GM19395 (cell line): ENCODE measurements at regions not wholly inside any gene's neighbourhood (a gene's known extent, or its start where the extent isn't known, plus 50 kb on each side); places are given as distances from the start of the nearest gene placed in this dataset.
"Not testable (repeated sequence)": the region's sequence is repeated elsewhere in the genome, so short reads cannot be mapped to it uniquely, and the experiment has no call there.

Source experiments
- ATAC-seq: cut with Tn5 transposase; IDR thresholded peaks from one replicate; pipeline ENCODE4 v1.9.1; 2021; ENCODE audit warnings: mild to moderate bottlenecking, moderate library complexity; ENCODE audit not compliant: unreplicated experiment

DNA sequence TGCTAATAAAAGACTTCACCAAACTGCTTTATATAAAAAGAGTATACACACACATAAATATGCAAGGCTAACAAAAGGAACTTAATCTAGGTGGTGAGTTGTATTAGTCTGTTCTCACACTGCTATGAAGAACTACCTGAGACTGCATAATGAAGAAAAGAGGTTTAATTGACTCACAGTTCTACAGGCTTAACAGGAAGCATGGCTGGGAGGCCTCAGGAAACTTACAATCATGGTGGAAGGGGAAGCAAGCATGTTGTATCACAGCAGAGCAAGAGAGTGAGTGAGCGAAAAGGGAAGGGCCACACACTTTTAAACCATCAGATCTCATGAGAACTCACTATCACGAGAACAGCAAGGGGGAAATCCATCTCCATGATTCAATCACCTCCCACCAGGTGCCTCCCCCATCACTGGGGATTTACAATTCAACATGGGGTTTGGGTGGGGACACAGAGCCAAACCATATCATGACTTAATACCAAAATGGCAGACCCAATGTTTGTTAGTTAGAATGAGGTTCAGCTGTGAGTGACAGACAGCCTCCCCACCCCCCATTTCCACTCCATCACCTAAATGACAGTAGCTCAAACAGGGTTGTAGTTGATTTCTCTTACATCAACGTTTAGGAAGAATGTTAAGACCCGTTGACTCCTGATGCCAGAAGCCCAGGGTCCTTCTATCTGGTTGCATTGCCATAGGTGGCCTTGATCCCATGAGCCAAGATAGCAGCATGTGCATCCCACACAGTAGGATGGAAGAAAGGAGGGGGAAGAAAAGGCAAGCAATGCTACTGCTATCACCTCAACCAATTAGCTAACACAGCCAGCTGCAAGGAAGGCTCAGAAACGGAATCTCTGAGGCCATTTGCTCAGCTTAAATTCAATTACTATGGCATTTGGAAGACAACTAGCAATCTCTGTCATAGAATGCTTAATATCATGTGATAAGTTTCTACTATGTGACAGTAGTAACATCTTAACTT lies 77.0 kb downstream of the CCDC71L start:
- ATAC-seq: no peak

DNA sequence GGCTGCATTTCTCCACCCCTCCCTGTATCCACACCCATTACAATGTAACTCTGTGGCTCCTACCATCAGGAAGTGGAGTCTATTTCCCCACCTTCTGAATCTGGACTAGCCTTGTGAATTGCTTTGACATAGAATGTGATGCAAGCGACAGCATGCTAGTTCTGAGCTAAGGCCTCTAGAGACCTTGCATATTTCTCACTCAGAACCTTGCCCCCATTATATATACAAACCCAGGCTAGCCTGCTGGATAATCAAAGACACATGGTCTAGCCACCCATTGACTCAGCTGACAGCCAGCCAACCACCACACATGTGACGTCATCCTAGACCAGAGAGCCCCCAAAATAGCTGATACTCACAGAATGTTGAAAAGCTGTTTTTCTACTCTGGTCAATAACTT lies 77.9 kb downstream of the CCDC71L start:
- no peak for ATAC-seq

DNA sequence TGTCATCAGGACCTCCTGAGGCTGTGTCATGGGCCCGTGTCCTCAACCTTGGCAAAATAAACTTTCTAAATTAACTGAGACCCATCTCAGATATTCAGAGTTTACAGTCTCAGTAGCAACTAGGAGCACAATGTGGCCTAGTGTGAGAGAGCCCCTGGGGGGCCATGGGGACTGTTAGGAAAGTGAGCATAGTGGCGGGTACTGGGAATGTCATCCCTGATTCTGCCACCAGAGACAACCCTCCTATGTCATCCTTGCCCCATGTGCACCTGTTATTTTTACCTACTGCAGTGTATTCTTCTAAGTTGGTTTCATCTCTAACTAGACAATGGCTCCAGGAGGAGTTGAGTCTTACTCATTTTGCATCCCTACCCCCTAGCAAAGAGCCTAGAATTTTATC lies 78.6 kb downstream of the CCDC71L start:
- ATAC-seq: no peak

GRCh38 chr7:106579086-106579485 lies 81.9 kb downstream of the CCDC71L start:
- ATAC-seq: not testable (repeated sequence)

GRCh38 chr7:106575138-106575823 lies 85.7 kb downstream of the CCDC71L start:
- no peak for ATAC-seq

- ATAC-seq: no peak
These were observed 87.2 kb downstream of the CCDC71L start for GRCh38 chr7:106573738-106574137.

DNA sequence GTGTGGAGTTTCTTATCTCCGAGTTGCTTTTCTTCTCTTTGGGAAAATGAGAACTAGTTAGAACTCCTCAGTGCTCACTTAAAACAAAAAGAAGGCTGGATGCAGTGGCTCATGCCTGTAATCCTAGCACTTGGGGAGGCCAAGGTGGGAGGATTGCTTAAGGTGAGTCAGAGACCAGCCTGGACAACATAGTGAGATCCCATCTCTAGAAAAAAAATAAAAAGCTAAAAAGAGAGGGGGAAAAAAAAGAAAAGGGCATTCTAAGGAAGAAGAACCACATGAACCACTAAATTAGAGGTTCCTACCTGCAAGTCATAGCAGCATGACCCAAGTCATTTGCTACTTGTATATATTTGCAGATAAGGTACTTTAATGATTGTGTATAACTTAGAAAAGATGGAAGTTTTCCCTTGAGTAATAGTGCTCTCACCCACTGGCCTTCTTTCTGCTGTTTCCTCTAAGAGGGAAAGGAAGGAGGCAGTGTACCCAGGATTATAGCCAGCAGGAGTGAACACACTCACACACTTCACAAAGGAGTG lies 87.8 kb downstream of the CCDC71L start:
- no peak for ATAC-seq

GRCh38 chr7:106572394-106573124 lies 88.4 kb downstream of the CCDC71L start:
- no peak for ATAC-seq

DNA sequence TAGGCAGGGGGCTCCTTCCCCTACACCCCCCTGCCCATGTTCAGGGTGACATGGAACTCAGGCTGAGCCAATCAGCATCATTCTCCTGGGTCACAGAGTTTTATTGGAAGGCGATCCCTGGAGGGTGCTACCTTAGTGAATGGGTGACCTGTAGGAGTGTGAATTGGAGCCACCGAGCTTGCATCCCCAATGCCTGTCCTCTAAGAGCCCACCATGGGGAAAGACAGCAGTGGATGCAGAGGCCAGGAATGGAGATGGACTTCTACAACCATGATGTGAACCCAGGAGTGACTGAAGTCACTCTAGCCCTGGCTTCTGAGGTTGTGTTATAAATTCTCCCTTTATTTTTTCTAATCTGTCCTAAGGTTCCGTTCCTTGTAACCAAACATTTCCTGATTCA lies 89.4 kb downstream of the CCDC71L start:
- ATAC-seq: no peak

GRCh38 chr7:106570948-106571418 lies 90.0 kb downstream of the CCDC71L start:
- no peak for ATAC-seq

GRCh38 chr7:106570146-106570545 lies 90.8 kb downstream of the CCDC71L start:
- no peak for ATAC-seq

- no peak for ATAC-seq
These were observed 91.4 kb downstream of the CCDC71L start for GRCh38 chr7:106569500-106569929.

GRCh38 chr7:106568680-106569499 lies 92.1 kb downstream of the CCDC71L start:
- ATAC-seq: no peak

GRCh38 chr7:106568002-106568679 lies 92.8 kb downstream of the CCDC71L start:
- no peak for ATAC-seq

- not testable (repeated sequence) for ATAC-seq
These were observed 93.6 kb downstream of the CCDC71L start for GRCh38 chr7:106567204-106568001.

GRCh38 chr7:106566672-106567071 lies 94.3 kb downstream of the CCDC71L start:
- ATAC-seq: no peak

DNA sequence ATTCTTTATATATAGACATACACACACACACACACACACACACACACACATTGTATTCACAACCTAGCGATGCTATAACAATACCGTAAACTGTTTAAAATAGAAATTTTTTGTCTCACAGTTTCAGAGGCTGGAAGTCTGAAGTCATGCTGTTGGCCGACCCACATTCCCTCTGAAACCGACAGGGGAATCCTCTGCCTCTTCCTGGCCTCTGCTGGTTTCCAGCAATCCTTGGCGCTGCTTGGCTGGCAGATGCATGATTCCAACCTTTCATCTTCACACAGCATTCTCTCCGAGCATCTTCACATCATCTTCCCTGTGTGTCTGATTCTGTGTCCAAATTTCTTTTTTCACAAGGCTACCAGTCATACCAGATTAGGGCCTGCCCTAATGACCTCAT lies 94.8 kb downstream of the CCDC71L start:
- ATAC-seq: no peak

- no peak for ATAC-seq
These were observed 95.5 kb downstream of the CCDC71L start for GRCh38 chr7:106565428-106565827.
